Activated CD4-positive, alpha-beta T cell treated with anti-CD3 and anti-CD28 coated beads, Interleukin-2, Interleukin-6, amounts not matched to agents 100 ng/mL and 50 ng/mL, durations not matched to agents 16 hours and 8 hours (primary cell): ENCODE measurements at regions not wholly inside any gene's neighbourhood (a gene's known extent, or its start where the extent isn't known, plus 50 kb on each side); places are given as distances from the start of the nearest gene placed in this dataset.

Experiments
- DNase-seq: peaks from one replicate; pipeline ENCODE4 v3.0.0-alpha.2; 2020

- no peak for DNase-seq
These were observed 330.3 kb upstream of the FAM241A start for GRCh38 chr4:111814961-111815360.

GRCh38 chr4:111821342-111821741 lies 323.9 kb upstream of the FAM241A start:
- no peak for DNase-seq

DNA sequence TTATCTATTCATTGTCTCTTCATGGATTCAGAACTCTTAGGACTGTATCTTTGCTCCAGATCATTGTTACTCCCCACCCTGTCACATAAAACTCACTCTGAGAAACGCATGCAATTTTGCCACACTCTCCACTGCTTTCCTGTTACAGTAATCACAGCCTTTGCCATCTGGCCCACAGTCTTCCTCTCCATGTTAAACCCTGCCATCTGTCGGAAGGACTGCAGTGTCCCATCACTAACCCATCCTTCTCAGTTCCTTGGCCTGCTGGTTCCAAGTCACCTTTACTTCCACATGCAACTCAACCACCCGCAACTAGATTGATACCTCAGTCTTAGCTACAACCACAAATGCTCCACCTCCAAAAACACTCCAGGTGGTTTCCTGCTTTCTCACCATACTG lies 308.7 kb upstream of the FAM241A start:
- DNase-seq: no peak

GRCh38 chr4:111837761-111838160 lies 307.5 kb upstream of the FAM241A start:
- no peak for DNase-seq

GRCh38 chr4:111838406-111838930 lies 306.8 kb upstream of the FAM241A start:
- no peak for DNase-seq

DNA sequence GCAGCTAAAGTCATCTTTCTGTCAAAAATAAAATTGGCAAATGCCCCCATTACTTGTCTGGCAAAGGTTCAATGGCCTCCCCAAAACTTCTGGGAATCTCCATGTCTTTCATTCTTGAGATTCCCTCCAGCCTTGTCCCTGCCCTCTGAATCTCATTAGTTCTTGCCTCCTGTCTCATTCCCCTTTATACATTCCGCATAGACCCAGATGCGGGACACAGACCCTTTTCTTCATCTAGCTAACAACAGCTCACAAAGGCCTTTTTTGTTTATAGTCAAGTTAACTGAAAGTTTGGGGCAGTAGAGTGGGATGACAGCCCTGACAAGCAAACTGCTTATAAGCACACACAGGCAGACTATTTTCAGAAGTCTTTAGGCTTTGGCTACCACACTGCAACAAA lies 306.1 kb upstream of the FAM241A start:
- DNase-seq: no peak

DNA sequence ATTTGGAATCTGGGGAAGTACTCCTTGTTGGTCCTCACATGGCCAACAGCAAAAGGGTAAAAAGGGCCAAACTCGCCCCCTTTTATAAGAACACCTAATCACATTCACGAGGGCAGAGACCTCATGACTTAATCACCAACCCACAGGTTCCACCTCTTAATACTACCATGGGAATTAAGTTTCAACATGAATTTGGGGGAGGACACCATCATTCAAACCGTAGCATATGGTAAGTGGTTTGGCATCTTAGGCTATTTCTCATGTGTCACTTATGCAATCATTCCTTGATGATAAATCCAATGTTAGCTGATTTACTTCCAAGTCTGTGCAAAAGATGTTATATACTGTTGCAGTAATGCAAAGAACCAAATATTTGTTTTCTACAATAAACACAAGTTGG lies 302.9 kb upstream of the FAM241A start:
- DNase-seq: no peak

DNA sequence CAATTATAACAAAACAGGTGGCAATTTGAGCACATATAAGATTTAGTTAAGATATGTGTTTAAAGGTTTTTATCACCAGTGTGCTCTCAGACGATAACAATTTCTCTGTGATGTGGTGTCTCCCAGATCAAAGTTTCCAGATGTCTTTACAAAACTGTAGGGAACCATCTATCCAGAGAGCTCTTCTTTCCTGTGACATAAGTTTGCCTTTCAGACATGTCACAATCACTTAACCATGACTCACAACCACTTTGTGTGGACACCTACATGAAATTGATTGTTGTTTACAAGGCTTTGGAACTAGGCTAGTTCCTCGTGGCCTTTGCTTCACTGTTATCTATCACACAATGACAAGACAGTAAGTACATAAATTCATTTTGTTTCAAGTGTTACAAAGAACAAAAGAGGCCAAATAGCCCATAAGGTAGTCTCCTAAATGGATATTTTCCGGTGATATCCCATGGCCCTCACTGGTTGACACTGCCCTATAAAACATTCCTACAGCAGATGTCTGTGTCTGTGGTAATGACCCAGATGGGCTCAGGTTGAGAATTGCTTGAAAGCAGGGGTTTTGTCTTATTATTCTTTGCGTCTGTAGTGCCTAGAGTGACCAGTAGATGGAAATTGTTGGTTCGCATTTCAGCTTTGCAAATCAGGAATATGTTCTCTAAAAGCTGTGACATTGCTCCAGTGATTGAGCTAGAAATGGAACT lies 297.8 kb upstream of the FAM241A start:
- no peak for DNase-seq

GRCh38 chr4:111849746-111850284 lies 295.4 kb upstream of the FAM241A start:
- no peak for DNase-seq

DNA sequence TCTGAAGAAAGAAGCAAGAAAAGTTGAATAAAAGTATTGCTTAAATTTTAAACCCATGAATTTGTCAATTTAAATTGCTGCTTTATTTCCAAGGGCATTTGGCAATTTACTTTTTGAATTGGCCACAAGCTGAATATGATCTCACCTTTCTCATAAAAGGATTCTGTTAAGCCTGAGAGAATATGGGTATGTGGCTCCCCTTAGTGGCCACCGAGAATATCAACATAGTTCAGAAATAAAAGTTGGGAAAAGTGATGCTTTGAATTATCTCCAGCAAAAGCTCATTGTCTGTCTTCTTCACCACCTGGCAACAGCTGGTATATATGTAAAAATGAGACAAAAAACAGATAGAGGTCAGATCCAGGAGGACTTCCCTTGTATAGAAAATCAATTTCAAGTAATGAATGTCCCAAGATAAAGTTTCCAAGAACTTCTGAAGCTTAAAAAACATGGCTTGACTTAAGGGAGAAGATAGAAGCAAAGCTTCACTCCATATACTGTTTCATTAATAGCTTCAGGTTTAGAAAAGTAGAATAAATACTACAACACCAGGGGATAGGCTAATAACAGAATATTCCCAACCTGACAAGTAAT lies 290.7 kb upstream of the FAM241A start:
- peak; percentile 33 for DNase-seq

DNA sequence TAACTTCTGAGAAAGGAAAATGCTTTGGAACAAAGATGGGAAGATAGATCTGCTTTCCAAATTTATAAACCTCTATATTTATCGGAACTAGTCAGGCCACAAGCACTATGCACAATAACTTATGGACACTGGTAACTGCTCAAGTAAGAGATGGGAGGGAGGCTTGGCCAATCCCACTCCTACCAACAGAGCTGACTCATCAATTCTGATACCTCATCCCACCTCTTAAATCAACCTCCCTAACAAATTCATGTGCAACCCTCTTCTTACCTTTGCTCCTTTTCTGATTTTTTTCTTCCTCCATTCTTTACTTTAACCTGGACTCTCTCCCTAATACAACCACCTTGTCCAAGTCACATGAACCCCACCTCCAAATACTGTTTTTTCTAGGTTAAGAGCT lies 289.9 kb upstream of the FAM241A start:
- DNase-seq: no peak

DNA sequence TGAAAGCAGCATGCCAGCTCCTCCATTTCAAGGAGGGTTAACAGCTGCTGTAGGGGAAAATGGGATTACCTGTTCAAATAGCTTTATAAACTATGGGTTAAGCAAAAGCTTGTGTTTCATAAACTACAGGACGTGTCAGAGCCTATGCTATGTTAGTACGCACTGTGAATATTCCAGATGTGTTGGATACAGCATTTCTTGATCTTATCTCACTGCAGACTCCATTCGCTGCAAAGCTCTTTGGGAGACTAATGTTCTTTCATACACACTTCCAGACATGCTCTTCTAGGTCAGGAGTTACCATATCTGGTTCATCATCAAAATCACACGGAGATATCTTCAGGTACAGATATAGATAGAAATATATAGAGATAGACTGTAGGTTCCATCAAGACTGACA lies 281.2 kb upstream of the FAM241A start:
- no peak for DNase-seq

GRCh38 chr4:111869339-111869738 lies 275.9 kb upstream of the FAM241A start:
- DNase-seq: no peak

GRCh38 chr4:111871802-111872201 lies 273.5 kb upstream of the FAM241A start:
- no peak for DNase-seq

- no peak for DNase-seq
These were observed 271.5 kb upstream of the FAM241A start for GRCh38 chr4:111873801-111874200.

DNA sequence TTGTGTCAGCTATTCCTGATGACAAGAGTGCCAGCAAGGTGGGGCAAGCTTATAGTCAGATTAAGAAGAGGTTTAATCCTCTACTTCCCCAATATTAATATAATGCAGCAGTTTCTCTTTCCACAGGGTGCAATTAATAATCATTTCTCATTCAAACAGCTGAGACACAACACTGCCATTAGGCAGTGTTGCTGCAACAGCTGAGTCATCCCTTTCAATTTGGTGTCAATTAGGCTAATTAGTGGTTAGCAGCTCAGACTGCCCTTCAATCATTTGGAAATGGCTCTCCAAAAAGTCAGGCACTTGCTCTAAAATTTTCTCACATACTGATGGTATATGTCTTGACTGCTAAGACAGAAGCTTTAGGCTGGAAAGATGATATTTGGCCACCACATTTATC lies 265.7 kb upstream of the FAM241A start:
- no peak for DNase-seq

GRCh38 chr4:111880116-111880515 lies 265.1 kb upstream of the FAM241A start:
- no peak for DNase-seq

DNA sequence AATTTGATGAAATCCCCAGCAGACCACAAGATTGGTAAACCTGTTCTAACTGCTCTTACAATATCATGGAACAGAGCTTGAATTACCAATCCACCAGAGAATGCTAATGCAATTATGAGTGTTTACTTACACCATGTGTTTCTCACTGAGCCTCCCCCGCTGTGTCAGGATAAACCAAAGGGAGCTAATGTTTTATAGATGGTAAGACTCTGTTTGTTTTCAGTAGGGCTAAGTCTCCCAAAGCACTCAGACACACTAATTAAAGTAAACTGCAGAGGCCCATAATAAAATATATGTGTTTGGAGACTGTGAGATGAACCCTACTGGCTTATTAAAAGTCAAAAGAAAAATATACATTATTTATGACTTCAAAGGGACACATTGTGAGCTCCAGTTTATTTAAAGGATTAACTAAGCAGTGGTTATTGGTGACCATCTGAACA lies 261.7 kb upstream of the FAM241A start:
- no peak for DNase-seq

DNA sequence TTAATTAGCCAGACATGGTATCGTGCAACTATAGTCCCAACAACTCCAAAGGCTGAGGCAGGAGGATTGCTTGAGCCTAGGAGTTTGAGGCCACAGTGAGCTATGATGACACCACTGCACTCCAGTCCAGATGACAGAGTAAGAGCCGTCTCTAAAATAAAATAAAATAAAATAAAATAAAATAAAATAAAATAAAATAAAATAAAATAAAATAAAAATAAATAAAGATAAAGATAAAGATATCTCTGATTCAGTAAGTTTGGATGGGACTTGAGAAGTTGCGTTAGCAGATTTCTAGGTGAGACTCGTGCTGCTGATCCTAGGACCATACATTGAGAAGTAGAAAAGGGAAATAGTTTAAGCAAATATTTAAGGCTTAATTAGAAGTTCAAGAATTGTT lies 254.8 kb upstream of the FAM241A start:
- no peak for DNase-seq

- DNase-seq: no peak
These were observed 239.7 kb upstream of the FAM241A start for GRCh38 chr4:111905511-111905910.

DNA sequence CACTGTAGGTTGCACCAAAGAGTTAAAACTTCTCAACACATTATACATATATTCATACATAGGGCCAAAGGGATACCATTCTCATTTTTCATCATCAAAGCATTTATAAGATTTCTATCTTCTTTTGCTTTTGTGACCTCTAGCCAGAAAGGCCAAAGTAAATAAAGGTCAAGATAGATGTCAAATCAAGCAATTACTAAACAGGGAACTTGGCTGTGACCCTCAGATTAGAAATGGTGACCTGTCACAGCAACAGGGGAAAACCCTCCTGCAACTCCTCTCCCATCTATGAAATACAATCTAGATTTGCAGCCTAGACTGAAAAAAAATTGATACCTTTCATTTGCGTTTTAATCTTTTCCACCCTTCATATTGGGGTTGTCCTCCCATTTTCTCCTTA lies 225.6 kb upstream of the FAM241A start:
- no peak for DNase-seq

DNA sequence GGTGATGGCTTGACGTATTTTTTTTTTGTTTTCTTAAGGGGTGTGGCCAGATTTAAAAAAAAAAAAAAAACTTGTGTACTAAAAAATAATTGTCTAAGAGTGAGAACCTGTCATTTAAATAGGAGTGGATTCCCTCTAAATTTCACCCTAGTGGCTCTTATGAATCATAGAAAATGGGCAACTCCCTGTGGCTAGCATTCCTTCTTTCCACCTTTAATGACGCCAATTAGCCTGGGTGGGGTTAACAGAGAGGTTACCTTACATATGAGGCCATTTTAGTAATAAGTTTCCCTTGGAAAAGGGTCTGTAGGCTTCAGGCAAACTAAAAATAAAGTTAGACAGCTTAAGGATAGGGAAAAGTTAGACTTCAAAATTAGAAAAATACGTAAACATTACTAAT lies 223.5 kb upstream of the FAM241A start:
- no peak for DNase-seq

DNA sequence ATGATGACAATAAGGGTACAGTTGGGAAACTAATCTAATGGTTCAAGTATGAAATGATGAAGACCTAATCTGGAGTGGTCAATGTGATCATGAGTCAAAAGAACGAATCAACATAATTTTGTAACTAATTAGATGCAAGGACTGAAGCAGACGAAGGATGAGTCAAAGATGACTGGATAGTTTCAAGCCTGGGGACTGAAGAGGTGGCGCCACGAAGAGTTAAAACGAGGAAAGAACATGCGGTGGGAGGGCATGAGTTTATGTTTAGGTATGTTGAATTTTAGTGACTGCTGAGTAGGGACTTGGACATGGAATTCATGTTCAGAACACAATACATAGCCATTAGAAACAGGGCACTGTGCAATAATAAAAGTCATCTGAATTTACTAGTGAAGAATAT lies 221.5 kb upstream of the FAM241A start:
- DNase-seq: no peak

DNA sequence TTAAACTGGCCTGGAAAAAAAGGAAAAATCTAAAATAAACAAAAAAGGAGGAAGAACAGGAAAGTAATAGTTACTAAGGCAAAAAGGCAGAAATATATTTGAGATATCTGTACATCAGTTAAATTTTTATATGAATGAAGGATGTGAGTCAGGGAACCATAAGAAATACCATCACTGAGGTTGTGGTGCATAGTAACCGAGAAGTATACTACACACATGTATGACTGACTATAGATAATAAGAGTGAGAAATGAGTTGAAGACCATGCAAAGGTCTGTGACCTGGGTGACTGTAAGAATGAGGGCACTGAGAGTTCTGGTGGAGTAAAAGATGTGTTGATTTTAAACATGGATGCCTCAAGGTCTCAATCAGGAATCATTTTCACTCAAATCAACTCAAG lies 220.6 kb upstream of the FAM241A start:
- DNase-seq: no peak

DNA sequence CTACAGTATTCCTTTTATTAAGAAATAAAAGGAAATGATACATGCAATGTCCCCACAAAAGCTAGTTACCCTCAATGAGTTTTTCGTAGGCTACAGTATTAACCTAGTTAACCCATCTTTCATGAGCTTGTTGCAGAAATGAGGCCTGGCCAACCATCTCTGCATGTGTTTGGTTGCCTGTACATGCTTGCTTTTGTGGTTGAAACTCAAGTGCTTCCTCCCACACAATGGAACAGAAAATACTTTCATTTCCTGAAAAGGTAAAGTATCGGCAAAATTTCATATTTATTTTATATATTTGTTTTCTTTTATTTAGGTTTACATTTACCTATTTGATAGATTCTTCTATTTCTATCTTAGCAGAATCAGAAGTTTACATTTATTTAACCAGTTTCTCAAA lies 214.6 kb upstream of the FAM241A start:
- no peak for DNase-seq
